Activated CD8-positive, alpha-beta T cell treated with anti-CD3 and anti-CD28 coated beads for 36 hours (primary cell): ENCODE measurements at regions not wholly inside any gene's neighbourhood (a gene's known extent, or its start where the extent isn't known, plus 50 kb on each side); places are given as distances from the start of the nearest gene placed in this dataset.
"Not testable (repeated sequence)": the region's sequence is repeated elsewhere in the genome, so short reads cannot be mapped to it uniquely, and the experiment has no call there.

Source experiments
- ATAC-seq: fragments of 200-7000 bp; cut with Tn5 transposase; one replicate; pipeline ENCODE4 v1.10.0; 2021; ENCODE audit warnings: mild to moderate bottlenecking, moderate library complexity
- CTCF ChIA-PET: fragments of 350-600 bp; sonication (Branson Sonifier 250); formaldehyde crosslinking; loops from one replicate; lab custom pipeline; 2021; ENCODE audit warnings: antibody characterized with exemption; lab: Charles Lee
- POLR2A ChIA-PET: fragments of 350-600 bp; sonication (Branson Sonifier 250); formaldehyde crosslinking; loops from one replicate; lab custom pipeline; 2021; ENCODE audit warnings: antibody characterized with exemption; lab: Charles Lee
- DNase-seq: peaks from one replicate; pipeline ENCODE4 v3.0.0-alpha.2; 2020
- H3K27ac Mint-ChIP-seq: one replicate; pipeline ENCODE4 v1.8.0; 2021; ENCODE audit warnings: mild to moderate bottlenecking, mixed read lengths
- H3K27me3 Mint-ChIP-seq: one replicate; pipeline ENCODE4 v1.8.0; 2021; ENCODE audit warnings: mixed read lengths
- H3K36me3 Mint-ChIP-seq: one replicate; pipeline ENCODE4 v1.8.0; 2021; ENCODE audit warnings: low read depth, mixed read lengths
- H3K4me1 Mint-ChIP-seq: one replicate; pipeline ENCODE4 v1.8.0; 2021; ENCODE audit warnings: low read depth, mixed read lengths
- H3K4me3 Mint-ChIP-seq: one replicate; pipeline ENCODE4 v1.8.0; 2021; ENCODE audit warnings: mild to moderate bottlenecking, moderate library complexity, mixed read lengths
- H3K9me3 Mint-ChIP-seq: one replicate; pipeline ENCODE4 v1.8.0; 2021; ENCODE audit warnings: mixed read lengths
- CTCF ChIP-seq: fragments of 200-600 bp; IDR thresholded peaks from one replicate; pipeline ENCODE4 v1.8.0; 2022; ENCODE audit warnings: antibody characterized with exemption, mild to moderate bottlenecking
- intact Hi-C: fragments of 100-400 bp; cut with micrococcal nuclease; formaldehyde crosslinking; loops from one replicate; pipeline ENCODE4 v1.10.0; 2022

GRCh38 chrX:826448-826847 lies 195.9 kb downstream of the SHOX start:
- H3K4me1 Mint-ChIP-seq, result no peaks in the 10 kb centered on the region
- no peak for DNase-seq
- H3K9me3 Mint-ChIP-seq, result peaks cover 4% of the 10 kb centered on the region
- intact Hi-C loops, result no loop called here
- ChIA-PET CTCF (no interaction called here), POLR2A (no interaction called here)
- H3K27me3 Mint-ChIP-seq, result no peaks in the 10 kb centered on the region
- ATAC-seq, result no peak
- no peak for TF ChIP-seq CTCF
- H3K36me3 Mint-ChIP-seq, result no peaks in the 10 kb centered on the region
- no peak overlapping the region for H3K4me3 Mint-ChIP-seq
- no peak overlapping the region for H3K27ac Mint-ChIP-seq

- DNase-seq (no peak), ATAC-seq (no peak)
- no peaks in the 10 kb centered on the region for H3K27me3 Mint-ChIP-seq
- no peak overlapping the region for H3K4me3 Mint-ChIP-seq
- H3K4me1 Mint-ChIP-seq, result no peaks in the 10 kb centered on the region
- no peak overlapping the region for H3K27ac Mint-ChIP-seq
- H3K9me3 Mint-ChIP-seq, result peaks cover 4% of the 10 kb centered on the region
- intact Hi-C loops, result no loop called here
- POLR2A ChIA-PET, result no interaction called here
- no peak for TF ChIP-seq CTCF
- CTCF ChIA-PET, result no interaction called here
- no peaks in the 10 kb centered on the region for H3K36me3 Mint-ChIP-seq
Measured at GRCh38 chrX:825991-826390, 195.4 kb downstream of the SHOX start.

- CTCF ChIA-PET, POLR2A ChIA-PET, H3K36me3 Mint-ChIP-seq, H3K27ac Mint-ChIP-seq, ATAC-seq, H3K9me3 Mint-ChIP-seq, H3K4me3 Mint-ChIP-seq, H3K4me1 Mint-ChIP-seq, DNase-seq, intact Hi-C loops, H3K27me3 Mint-ChIP-seq: not testable (repeated sequence)
Measured at GRCh38 chrX:823073-823472, 192.5 kb downstream of the SHOX start.

GRCh38 chrX:821327-822107 lies 190.9 kb downstream of the SHOX start:
- H3K36me3 Mint-ChIP-seq, result no peaks in the 10 kb centered on the region
- intact Hi-C loops, result no loop called here
- DNase-seq (no peak), ATAC-seq (no peak)
- no peak overlapping the region for H3K27ac Mint-ChIP-seq
- ChIA-PET CTCF (no interaction called here), POLR2A (no interaction called here)
- no peaks in the 10 kb centered on the region for H3K4me1 Mint-ChIP-seq
- no peak overlapping the region for H3K4me3 Mint-ChIP-seq
- TF ChIP-seq CTCF, result no peak
- peaks cover 4% of the 10 kb centered on the region for H3K9me3 Mint-ChIP-seq
- H3K27me3 Mint-ChIP-seq, result no peaks in the 10 kb centered on the region

- CTCF ChIA-PET, result no interaction called here
- intact Hi-C loops, result no loop called here
- peaks cover 8% of the 10 kb centered on the region for H3K9me3 Mint-ChIP-seq
- POLR2A ChIA-PET, result no interaction called here
- no peaks in the 10 kb centered on the region for H3K36me3 Mint-ChIP-seq
- no peak for TF ChIP-seq CTCF
- H3K27ac Mint-ChIP-seq, result no peak overlapping the region
- H3K4me1 Mint-ChIP-seq, result no peaks in the 10 kb centered on the region
- no peak for ATAC-seq
- DNase-seq, result no peak
- no peak overlapping the region for H3K4me3 Mint-ChIP-seq
- no peaks in the 10 kb centered on the region for H3K27me3 Mint-ChIP-seq
Measured at GRCh38 chrX:819684-820083, 189.1 kb downstream of the SHOX start.
